Skeletal muscle tissue (tissue), 3 donors: ENCODE measurements at regions not wholly inside any gene's neighbourhood (a gene's known extent, or its start where the extent isn't known, plus 50 kb on each side); places are given as distances from the start of the nearest gene placed in this dataset.
"Not testable (repeated sequence)": the region's sequence is repeated elsewhere in the genome, so short reads cannot be mapped to it uniquely, and the experiment has no call there.

Experiments
- H3K27ac ChIP-seq: one replicate; pipeline ENCODE4 v1.7.0; 2013; ENCODE audit warnings: mild to moderate bottlenecking, low read depth, low read length, inconsistent platforms
- H3K27me3 ChIP-seq, 3 donors: one replicate each; pipeline ENCODE4 v1.7.0; 2013; ENCODE audit warnings: low read length in 3 of 3; ENCODE audit not compliant: control insufficient read depth in 3 of 3, insufficient read depth in 3 of 3
- H3K36me3 ChIP-seq, 3 donors: one replicate each; pipeline ENCODE4 v1.7.0; 2013; ENCODE audit warnings: low read length in 3 of 3; ENCODE audit not compliant: control insufficient read depth in 3 of 3, insufficient read depth in 3 of 3
- H3K4me1 ChIP-seq, 3 donors: one replicate each; pipeline ENCODE4 v1.7.0; 2013; ENCODE audit warnings: low read length in 3 of 3, mild to moderate bottlenecking in 3 of 3; ENCODE audit not compliant: control insufficient read depth in 3 of 3, insufficient read depth in 3 of 3
- H3K4me3 ChIP-seq, 3 donors: one replicate each; pipeline ENCODE4 v1.7.0; 2013; ENCODE audit warnings: low read length in 3 of 3
- H3K9ac ChIP-seq, 3 donors: one replicate each; pipeline ENCODE4 v1.7.0; 2013; ENCODE audit warnings: low read length in 3 of 3, mild to moderate bottlenecking in 3 of 3, moderate library complexity in 2 of 3, low read depth in 1 of 3
- H3K9me3 ChIP-seq, 3 donors: one replicate each; pipeline ENCODE4 v1.7.0; 2013; ENCODE audit warnings: low read length in 3 of 3; ENCODE audit not compliant: control insufficient read depth in 3 of 3
- donor health status: Osteomylitis.

- Histone ChIP-seq H3K4me1 (no peaks in the 10 kb centered on the region), H3K36me3 (no peaks in the 10 kb centered on the region), H3K9ac (no peak overlapping the region), H3K27me3 (no peaks in the 10 kb centered on the region), H3K9me3 (peaks cover 0 to 10% (median 7%) of the 10 kb centered on the region in 3 donors), H3K4me3 (no peak overlapping the region), H3K27ac (no peak overlapping the region)
Measured at GRCh38 chr9:65435464-65435863, 150.5 kb upstream of the FOXD4L5 start.

GRCh38 chr9:65432722-65433323 lies 147.8 kb upstream of the FOXD4L5 start:
- H3K27ac ChIP-seq: no peak overlapping the region
- no peaks in the 10 kb centered on the region for H3K36me3 ChIP-seq
- H3K4me1 ChIP-seq: no peaks in the 10 kb centered on the region
- no peak overlapping the region for H3K9ac ChIP-seq
- H3K9me3 ChIP-seq: peaks cover 0 to 10% (median 6%) of the 10 kb centered on the region in 3 donors
- H3K4me3 ChIP-seq: no peak overlapping the region
- H3K27me3 ChIP-seq: no peaks in the 10 kb centered on the region

- no peak overlapping the region for H3K27ac ChIP-seq
- no peaks in the 10 kb centered on the region for H3K27me3 ChIP-seq
- H3K4me3 ChIP-seq: no peak overlapping the region
- H3K9ac ChIP-seq: no peak overlapping the region
- no peaks in the 10 kb centered on the region for H3K4me1 ChIP-seq
- peaks cover 0 to 10% (median 3%) of the 10 kb centered on the region in 3 donors for H3K9me3 ChIP-seq
- no peaks in the 10 kb centered on the region for H3K36me3 ChIP-seq
Measured at GRCh38 chr9:65432051-65432450, 147.0 kb upstream of the FOXD4L5 start.

GRCh38 chr9:65430221-65430620 lies 145.2 kb upstream of the FOXD4L5 start:
- H3K36me3 ChIP-seq: no peaks in the 10 kb centered on the region
- no peak overlapping the region for H3K27ac ChIP-seq
- H3K9me3 ChIP-seq: peaks cover 0 to 10% (median 3%) of the 10 kb centered on the region in 3 donors
- H3K4me3 ChIP-seq: no peak overlapping the region
- H3K27me3 ChIP-seq: no peaks in the 10 kb centered on the region
- H3K9ac ChIP-seq: no peak overlapping the region
- H3K4me1 ChIP-seq: no peaks in the 10 kb centered on the region

- H3K9me3 ChIP-seq, H3K36me3 ChIP-seq: not testable (repeated sequence)
Measured at GRCh38 chr9:65427361-65427760, 142.4 kb upstream of the FOXD4L5 start.

GRCh38 chr9:65426813-65427212 lies 141.8 kb upstream of the FOXD4L5 start:
- not testable (repeated sequence) for H3K27ac ChIP-seq, H3K4me1 ChIP-seq, H3K4me3 ChIP-seq, H3K9ac ChIP-seq, H3K9me3 ChIP-seq, H3K27me3 ChIP-seq, H3K36me3 ChIP-seq

More at GRCh38 chr9:65427361-65427760, 142.4 kb upstream of the FOXD4L5 start:
- not testable (repeated sequence) for H3K27me3 ChIP-seq, H3K4me1 ChIP-seq, H3K27ac ChIP-seq, H3K9ac ChIP-seq, H3K4me3 ChIP-seq

- Histone ChIP-seq H3K9ac (no peak overlapping the region), H3K4me1 (no peaks in the 10 kb centered on the region), H3K4me3 (no peak overlapping the region), H3K36me3 (no peaks in the 10 kb centered on the region), H3K27ac (no peak overlapping the region), H3K27me3 (no peaks in the 10 kb centered on the region), H3K9me3 (peaks cover 0 to 4% (median 0%) of the 10 kb centered on the region in 3 donors)
Measured at GRCh38 chr9:65426231-65426630, 141.2 kb upstream of the FOXD4L5 start.

- H3K27me3 ChIP-seq, H3K4me1 ChIP-seq, H3K27ac ChIP-seq, H3K36me3 ChIP-seq, H3K4me3 ChIP-seq, H3K9me3 ChIP-seq, H3K9ac ChIP-seq: not testable (repeated sequence)
Measured at GRCh38 chr9:65425183-65425582, 140.2 kb upstream of the FOXD4L5 start.

GRCh38 chr9:65424437-65424984 lies 139.5 kb upstream of the FOXD4L5 start:
- H3K27me3 ChIP-seq, H3K4me1 ChIP-seq, H3K27ac ChIP-seq, H3K9ac ChIP-seq, H3K9me3 ChIP-seq, H3K36me3 ChIP-seq, H3K4me3 ChIP-seq: not testable (repeated sequence)

GRCh38 chr9:65423691-65424436 lies 138.9 kb upstream of the FOXD4L5 start:
- not testable (repeated sequence) for H3K9ac ChIP-seq, H3K4me1 ChIP-seq, H3K4me3 ChIP-seq

More at GRCh38 chr9:65423691-65424436, 138.9 kb upstream of the FOXD4L5 start:
- not testable (repeated sequence) for H3K27ac ChIP-seq, H3K36me3 ChIP-seq, H3K9me3 ChIP-seq, H3K27me3 ChIP-seq
